Suppressor macrophage treated with lipopolysaccharide for 4 hours (primary cell): ENCODE measurements at regions not wholly inside any gene's neighbourhood (a gene's known extent, or its start where the extent isn't known, plus 50 kb on each side); places are given as distances from the start of the nearest gene placed in this dataset.
"Not testable (repeated sequence)": the region's sequence is repeated elsewhere in the genome, so short reads cannot be mapped to it uniquely, and the experiment has no call there.

Source experiments
- DNase-seq: peaks from one replicate; pipeline ENCODE4 v3.0.0-alpha.2; 2020

DNA sequence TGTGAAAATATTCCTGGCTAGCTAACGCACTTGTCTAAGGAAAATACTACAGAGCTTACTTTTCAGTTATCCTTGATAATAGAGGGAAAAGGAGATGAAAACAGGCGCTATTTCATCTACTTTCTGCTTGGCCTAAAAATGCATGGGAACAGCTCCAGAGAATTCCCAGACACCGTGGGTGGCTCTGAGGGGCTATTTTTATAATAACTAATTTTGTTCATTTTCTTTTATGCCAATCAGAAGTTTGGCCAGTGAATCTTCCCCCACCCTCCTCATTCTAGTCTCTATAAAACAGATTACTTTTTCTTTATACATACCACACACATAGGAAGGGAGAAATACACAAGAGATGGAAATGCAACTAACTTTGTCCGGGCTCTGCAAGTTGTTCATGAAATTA is 322.9 kb downstream of the SETD4 start:
- no peak for DNase-seq

DNA sequence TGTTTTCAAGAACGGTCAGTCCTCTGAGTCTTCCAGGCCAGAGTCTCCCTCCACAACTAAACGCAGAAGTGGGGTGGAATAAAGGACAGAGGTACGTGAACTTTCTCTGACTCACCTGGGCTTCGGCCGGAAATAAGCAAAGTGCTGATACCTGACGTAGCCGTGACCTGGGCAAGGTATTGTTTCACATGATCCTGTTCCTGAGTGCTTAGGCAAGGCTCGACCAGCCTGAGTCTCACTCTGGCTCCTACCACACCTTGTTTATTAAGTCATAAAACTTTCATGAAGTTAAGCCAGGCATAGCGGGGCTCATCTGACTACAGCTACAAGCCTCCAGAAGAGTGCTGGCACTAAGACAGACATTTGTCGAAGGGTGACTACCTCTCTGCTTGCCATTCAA is 327.5 kb downstream of the SETD4 start:
- no peak for DNase-seq

DNA sequence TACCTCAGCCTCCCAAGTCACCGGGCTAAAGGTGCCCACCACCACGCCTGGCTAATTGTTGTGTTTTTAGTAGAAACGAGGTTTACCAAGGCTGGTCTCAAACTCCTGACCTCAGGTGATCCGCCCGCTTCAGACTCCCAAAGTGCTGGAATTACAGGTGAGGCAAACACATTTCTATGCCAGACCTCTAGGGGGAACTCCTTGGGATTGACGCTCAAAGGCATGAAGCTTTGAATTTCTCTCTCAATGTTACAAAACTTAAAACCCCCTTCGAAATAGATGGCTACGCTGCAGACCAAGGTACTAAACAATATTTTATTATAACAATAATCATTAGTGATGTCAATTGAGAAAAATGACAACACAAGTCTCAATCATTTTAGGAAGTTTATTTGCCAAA is 330.0 kb downstream of the SETD4 start:
- no peak for DNase-seq

DNA sequence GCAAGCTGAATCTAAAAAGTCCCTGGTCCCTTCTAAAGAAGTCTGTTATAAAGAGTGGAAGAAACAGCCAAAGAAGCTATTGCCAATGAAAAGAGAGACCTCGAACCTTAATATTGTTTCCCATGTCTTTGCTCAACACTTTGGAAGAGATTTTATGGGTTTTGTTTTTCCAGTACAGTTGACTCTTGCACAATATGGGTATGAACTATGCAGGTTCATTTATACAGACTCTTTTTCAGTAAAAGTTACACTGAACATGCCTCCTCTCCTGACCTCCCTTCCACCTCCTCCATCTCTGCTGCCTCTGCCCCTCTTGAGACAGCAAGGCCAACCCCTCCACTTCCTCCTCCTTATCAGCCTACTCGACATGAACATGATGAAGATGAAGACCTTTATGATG is 332.5 kb downstream of the SETD4 start:
- DNase-seq, result no peak

DNA sequence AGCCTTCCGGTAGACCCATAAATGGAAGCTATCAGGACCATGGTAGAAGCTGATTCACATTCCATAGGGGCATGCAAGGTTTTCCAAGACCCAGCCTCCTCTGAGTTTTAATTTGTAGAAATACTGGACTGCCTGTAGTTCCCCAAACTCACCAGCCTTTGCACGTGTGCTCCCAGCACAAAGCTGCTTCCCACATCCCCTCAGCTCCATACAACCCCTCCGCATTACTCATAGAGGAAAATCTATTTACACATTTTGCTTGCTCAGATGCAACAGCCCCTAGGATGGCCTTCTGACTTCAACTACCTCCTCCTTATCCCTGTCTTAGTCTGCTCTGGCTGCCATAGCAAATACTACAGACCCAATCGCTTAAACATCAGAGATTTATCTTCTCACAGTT is 336.2 kb downstream of the SETD4 start:
- DNase-seq, result peak; percentile 35

DNA sequence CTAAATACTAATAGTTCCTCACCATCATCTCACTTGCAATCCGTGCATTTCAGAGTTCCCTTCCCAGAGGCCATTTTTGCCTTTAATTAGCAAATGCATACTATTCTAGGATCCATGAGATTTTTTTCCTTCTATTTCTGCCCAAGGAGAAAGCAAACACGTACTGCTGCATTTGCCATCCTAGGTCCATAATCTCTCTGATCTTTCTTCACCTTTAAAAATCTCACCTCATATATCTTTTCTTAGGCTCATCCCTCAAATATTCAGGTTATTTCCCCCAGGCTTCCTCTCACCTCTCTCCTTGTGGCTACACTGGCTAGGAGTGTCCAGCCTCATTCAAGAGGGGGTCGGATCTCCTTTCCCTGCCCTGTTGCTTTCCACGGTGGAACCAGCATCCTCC is 338.6 kb downstream of the SETD4 start:
- DNase-seq, result no peak

DNA sequence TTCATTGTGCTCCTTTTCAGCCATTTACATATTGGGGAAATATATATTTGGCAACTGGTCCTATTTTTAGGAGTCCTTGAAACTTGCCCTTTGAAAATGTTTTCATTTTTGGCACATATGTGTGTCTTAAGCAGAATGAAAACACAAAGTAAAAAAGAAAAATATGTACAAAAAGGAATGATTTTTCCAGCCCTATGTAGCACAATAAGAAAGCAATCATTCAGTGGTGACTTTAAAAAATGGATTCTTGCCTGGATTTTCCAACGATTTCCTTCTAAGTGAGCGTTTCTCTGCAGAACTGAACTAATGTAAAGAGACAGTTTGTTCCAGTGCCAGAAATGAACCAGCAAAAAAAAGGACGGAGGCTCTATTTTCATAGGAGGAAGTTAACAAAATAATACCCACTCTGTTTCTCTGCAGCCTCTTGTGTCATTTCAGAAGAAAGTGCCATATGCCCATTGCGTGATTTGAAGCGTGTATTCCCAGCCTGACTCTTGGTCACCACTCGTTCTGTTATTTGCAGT is 340.1 kb downstream of the SETD4 start:
- DNase-seq, result peak; percentile 71

DNA sequence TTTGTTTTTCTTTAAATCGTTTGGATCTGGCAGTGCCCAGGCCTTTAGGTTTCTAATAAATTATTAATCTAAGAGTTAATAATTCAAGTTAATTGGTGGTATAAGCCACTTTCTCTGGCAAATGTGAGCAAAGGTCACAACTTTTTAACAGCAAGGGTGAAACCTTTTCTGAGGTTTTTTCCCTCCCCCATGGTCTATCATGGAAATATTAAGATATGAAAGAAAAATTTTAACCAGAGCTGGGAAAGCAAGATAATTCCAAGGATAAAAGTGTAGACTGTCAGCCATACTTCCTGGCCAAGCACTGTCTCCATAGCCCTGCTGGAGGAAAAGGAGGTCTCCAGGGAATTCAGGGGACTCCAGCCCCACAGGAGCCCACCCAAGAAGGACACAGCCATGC is 341.2 kb downstream of the SETD4 start:
- DNase-seq, result no peak

DNA sequence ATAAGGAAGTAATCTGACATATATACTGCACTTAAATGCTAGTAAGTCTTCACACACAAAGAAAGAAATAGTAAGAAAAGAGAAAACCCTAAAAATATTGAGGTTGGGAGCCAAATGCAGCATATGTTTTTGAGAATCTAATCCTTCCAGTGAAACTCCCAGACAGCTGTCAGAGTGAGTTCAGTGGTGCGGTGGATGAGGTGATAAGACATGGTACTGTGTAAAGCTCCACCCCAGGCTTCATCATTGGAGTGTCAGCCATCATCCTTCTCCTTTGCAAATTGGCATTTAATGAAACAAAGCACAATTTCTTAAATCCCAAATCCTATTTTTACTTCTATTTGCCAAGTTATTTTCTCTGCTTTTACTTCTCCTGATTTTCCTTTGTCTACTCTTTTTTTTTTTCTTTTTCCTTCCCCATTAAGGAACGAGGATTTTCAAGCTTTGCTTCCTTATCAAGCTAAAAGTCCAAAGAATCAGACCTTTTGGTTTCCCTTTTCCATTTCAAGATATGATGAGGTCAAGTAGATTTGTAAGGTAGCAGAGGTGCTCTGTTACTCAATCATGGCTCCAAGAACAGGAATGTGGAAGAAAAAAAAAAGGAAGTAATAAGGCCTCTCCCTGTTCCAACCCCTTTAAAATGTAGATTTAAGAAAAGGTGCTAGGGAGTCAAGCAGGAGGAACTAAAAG is 343.3 kb downstream of the SETD4 start:
- no peak for DNase-seq

DNA sequence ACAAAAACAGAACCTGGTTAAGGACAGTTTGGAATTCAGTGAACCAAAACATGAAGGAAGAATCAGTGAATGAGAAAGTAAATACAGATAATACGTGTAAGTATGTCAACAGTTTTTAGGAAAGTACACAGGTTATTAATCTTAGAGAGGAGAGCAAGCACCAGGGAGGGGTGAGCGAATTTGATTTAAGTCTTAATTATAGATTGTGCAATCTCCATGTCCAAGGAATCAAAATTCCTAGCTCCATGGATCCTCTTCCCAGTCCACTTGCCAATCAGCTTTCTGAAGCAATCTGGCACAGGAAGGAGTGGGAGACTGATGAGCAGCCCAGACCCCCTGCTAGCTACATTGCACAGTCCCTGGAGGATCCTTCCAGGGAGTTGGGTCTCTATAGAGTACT is 346.4 kb downstream of the SETD4 start:
- no peak for DNase-seq

DNA sequence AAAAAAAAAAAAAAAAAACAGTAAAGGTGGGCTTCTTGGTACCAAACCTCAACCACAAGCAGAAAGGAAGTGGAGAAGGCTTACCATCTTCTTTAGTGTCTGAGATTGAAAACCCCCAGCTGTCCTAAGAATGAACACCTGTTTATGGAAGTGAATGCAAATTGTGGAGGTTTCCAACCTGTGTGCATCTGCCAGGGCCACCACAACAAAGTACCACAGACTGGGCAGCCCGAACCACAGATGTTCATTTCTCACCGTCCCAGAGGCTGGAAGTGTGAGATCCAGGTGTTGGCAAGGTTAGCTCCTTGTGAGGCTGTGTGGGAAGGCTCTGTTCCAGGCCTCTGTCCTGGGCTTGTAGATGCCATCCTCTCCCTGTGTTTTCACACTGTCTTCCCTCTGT is 348.7 kb downstream of the SETD4 start:
- DNase-seq, result no peak

DNA sequence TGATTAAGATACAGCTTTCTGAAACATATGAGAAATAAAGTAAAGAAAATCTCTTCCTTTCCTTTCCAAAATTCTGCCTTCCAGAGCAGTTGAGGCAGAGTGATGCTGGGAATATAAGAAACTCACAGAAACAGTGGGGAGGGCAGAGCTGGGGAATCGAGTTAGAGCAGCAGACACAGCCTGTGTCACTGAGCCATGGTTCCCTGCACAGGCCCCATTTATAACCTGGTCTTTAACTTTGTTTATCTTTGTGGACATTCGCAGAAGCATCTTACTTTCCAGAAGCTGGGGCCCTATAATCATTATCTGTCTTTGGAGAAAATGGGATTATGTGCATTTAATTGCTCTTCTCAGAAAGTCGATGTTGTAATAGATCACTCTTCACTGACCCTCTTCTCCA is 349.1 kb downstream of the SETD4 start:
- DNase-seq, result no peak

DNA sequence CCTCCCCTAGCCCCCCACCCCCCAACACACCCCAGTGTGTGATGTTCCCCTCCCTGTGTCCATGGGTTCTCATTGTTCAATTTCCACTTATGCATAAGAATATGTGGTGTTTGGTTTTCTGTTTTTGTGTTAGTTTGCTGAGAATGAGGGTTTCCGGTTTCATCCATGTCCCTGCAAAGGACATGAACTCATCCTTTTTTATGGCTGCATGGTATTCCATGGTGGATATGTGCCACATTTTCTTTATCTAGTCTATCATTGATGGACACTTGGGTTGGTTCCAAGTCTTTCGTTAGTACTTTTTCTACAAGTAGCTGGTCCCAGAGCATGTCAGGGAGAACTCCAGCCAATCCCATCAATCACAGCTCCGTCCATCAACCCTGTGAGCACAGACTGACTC is 350.3 kb downstream of the SETD4 start:
- not testable (repeated sequence) for DNase-seq

DNA sequence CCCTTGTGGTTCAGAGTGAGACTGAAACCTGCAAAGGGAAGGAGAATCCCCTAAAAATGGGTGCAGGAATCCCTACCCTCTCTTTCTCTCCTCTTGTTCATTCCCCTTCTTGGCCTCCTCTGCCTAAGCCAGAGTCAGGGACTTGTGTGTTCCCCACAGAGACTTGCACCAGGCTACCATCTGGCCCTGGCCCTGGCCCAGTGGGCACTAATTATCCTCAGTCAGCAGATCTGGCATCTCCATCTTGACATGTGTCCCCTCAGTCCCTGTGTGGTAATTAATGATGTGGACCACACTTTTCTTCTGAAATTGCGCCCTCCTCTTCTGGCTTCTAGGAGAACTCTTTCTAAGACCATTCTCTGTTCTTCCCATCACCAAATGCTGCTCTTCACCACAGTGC is 354.4 kb downstream of the SETD4 start:
- no peak for DNase-seq

DNA sequence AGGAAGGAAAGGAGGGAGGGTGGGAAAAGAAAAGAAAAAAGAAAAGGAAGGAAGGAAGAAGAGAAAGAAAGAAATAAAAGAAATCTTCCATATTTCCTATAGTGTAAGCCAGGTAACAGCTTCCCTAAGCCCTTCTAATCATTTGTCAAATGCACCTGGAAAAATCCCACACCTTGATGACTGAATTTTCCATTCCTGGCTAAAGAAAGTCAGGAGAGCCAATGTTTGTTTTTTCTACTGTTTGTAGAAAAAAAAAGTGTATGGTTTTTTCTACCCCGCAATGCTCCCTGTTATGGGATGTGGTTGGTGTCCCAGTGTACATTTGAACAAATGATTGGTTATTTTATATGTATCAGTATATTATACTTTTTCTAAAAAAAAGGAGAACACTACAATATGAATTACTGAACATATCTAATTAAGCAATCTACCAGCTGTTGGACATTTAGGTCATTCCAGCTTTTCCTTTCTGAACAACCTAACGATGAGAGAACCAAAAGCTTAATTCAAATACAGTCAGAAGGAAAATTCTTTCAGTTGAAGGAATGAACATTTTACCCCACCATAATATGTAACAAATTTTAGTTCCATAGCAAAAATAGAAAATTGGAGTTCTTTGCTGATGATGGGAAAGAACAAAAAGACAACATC is 355.0 kb downstream of the SETD4 start:
- no peak for DNase-seq

DNA sequence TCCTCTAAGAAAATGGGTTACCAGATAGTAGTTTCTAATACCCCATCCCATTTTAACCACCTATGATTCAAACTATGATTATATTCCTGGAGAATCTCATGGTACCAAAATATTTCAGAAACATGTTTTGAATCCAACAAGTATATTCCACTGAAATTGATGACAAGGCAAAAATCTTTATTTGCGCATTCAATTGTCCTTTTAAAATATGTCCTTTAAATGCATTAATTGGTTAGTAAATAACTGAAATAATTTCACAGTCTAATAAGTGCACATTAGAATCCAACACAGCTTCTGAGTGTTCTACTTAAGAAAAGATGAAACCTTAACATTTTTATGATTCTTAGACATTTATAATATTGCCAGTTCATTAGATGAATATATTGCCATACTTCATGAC is 356.6 kb downstream of the SETD4 start:
- no peak for DNase-seq

DNA sequence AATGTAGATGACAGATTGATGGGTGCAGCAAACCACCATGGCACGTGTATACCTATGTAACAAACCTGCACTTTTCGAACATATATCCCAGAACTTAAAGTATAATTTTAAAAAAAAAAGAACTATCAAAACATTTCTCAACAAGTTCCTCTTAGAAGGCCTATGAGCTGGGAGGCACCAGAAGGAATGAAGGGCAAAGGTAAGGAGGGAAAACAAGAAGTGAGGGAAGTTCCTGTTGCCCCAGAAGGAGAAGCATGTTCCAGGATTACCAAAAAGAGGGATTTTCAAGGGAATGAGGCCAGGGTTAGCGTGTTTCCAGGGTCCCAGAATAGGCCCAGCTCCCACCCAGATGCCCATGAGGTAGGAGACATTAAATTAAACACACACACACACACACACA is 361.0 kb downstream of the SETD4 start:
- DNase-seq, result no peak

DNA sequence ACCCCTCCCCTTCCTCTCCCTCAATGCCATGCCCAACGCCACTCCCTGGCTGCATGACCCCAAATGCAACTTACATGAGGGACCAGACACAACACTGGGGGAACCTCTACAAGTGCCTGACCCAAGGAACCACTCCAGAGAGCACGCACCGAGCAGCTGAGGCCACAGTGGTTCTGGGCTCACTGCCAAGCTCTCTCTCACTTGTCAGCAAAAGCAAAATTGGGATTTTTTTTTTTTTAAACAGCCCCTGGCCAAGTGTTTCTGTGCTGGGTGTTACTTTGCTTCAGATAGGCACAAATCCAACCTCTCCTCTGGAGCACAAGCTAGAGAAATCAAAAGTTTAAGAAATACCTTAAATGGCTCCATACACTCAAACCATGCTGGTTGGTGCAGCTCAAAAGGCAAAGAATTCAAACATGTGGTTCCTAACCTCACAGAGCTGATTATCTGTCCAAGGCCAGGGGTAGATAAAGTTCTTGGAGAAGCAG is 363.0 kb downstream of the SETD4 start:
- DNase-seq, result peak; percentile 41

DNA sequence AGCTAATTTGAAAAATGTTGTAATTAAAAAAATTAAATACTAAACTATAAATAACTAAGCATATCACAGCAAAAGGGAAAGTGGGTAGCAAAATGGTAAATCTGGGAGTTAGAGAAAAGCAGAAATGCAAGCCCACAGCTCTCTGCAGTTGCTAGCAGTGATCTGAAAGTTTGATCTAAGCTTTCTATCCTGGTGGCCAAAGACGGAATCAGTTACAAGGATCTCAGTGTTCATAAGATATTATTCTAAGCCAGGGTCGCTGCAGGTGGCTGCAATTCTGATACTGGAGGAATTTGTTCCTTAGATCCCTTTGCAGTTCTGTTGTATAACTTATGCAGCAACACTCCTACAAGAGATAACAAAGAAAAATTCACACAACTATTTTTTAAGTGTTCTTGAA is 363.7 kb downstream of the SETD4 start:
- no peak for DNase-seq

DNA sequence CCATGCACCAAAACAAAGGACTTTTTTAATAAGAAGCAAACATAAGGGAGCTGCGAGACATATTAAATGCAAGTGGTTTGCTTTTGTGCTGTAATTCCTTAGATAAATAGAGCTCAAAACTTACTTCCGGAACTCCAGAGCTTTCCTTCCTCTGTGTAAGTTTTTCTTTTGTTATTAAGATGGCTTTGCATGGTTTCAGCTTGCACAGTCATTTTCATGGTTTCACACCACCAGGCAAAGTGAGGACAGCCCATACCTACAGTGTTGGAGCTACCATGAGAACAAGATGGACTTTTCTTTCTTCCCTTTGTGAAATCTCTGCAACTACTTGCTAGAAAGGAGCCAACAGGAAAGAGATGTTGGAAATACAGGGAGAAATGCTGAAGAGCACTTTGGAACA is 368.0 kb downstream of the SETD4 start:
- no peak for DNase-seq

DNA sequence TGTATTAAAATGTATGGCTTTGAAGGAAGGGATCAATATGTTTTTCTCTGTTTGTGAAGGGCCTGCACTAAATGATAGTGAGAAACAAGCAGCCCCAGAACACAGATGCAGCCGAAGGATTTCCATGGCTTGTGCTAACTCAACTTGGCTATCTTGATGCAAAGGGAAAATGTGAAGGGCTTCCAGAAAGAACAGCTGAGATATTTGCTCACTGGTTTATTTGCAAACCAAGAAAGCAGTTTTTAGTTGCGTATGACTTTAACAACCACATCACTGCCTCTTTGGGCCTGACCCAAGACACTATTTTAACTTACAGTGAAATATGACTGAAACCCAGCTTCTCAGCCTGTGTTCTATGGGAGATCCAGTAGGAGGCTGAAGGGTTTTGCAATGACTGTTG is 369.9 kb downstream of the SETD4 start:
- DNase-seq, result no peak

DNA sequence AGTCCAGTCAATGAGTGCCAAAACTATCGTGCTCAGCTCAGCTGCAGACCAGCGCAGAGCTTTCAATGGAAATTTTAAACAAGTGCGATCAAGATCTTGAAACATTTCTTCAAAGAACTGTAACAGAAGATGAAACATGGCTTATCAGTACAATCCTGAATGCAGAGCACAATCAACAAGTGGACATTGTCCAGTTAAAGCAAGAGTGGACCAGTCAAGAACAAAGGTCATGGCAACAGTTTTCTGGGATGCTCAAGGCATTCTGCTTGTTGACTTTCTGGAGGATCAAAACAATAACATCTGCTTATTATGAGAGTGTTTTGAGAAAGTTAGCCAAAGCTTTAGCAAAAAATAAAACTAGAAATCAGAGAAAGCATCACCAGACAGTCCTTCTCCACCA is 374.2 kb downstream of the SETD4 start:
- DNase-seq, result no peak

DNA sequence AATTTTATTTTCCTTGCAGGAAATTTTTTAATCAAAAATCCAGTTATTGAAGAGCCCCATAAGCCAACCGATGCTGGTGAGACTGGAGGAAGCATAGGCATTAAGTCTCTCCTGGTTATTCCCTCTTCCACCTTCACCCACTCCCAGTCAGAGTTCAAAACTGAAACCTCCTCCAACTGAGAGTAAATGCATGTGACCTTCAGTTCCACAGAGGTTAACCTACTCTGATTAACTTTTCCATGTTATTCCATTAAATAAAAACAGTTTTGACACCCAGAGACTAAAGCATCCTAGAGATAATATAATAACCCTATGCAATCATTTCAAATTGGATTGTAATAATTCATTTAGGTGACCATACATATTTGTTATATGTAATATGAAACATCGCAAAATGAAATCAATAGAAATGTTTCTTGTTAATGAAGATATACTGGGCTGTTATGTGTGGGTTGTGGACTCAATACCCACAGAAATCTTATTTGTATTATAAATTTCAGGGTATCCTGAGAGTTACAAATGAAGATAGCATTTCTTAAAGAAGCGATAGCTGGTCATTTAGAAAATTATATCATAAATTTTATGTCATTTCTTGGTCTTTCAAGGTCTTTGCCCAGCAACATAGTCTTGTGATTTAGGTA is 376.5 kb downstream of the SETD4 start:
- no peak for DNase-seq

DNA sequence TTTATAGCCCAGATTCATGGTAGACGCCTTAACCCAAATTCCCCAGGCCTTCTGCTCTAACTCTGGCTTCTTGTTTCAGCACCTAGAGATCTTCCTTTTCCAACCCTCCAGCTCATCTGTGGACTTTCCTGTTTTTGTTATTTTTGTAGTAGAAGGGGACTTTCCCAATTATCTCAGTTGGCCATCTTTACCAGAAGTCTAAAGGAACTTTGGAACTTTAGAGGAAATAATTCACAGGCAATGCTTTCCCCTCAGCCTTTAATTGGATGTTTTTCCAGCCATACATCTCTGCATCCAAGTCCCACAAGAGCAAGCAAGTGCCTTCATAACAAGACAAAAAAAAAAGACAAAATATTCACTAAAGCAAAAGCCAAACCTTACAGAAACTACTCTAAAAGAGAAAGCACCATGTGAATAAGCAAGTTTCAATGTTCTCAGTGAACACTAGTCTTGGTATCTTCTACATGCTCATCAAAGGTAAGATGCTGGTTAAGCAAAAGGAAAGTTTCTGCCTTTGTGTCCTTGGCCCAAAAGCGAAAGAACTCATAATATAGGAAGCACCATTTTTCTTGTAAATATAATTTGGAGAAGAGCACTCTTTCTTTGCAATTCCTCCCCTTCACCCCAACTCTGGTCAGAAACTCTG is 377.3 kb downstream of the SETD4 start:
- DNase-seq, result peak; percentile 50
